HG03108 (cell line): ENCODE measurements at regions not wholly inside any gene's neighbourhood (a gene's known extent, or its start where the extent isn't known, plus 50 kb on each side); places are given as distances from the start of the nearest gene placed in this dataset.

Source experiments
- ATAC-seq: cut with Tn5 transposase; IDR thresholded peaks from one replicate; pipeline ENCODE4 v1.9.1; 2021; ENCODE audit warnings: moderate library complexity; ENCODE audit not compliant: unreplicated experiment

DNA sequence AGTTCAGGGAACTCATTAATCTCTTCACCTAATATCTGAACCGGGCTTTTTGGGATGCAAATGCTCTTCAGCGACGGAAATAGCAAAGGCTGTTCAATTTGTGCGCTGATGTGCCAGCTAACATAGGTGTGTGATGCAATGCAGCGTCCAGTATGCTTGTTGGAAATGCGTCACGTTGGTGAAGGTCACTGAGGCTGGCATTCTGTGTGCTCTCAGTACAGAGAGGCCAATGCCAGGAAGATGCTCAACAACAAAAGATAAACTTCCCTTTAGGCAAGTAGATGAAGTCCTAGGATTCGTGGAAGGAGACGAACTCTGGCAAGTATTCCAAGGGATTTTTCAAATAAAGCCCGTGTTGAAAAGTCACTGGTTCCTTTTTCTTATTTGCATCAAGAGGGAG, 649.5 kb upstream of the MKI67 start:
- no peak for ATAC-seq

DNA sequence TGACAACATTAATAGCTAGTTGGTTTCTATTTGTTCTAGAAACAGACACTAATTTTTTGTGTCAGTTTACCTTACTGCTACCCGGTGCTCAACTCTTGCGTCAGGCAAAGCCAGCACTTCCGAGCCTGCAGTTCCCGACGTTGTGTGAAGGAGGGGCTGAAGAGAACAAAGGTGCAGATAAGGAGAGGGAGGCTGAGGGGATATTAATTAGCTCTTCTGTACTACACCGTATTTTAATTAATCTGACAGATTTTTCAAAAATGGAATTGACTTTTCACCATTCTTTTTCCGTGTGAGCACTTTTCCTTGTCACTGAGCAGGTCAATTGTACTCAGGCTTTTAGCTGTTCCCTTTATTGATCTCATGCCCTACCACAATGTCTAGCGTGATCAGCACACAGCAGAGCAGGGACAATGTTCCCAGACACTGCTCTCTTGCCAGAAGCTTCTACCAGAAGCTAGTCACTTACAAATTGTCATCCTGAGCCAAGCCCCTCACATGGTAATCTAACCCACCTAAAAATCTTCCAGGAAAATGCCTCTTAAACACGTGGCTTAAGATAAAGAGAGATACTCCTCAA, 650.5 kb upstream of the MKI67 start:
- ATAC-seq, result no peak

GRCh38 chr10:128777342-128777741, 651.1 kb upstream of the MKI67 start:
- ATAC-seq, result no peak

GRCh38 chr10:128779416-128779815, 653.2 kb upstream of the MKI67 start:
- no peak for ATAC-seq

GRCh38 chr10:128780156-128780761, 654.0 kb upstream of the MKI67 start:
- ATAC-seq, result no peak

DNA sequence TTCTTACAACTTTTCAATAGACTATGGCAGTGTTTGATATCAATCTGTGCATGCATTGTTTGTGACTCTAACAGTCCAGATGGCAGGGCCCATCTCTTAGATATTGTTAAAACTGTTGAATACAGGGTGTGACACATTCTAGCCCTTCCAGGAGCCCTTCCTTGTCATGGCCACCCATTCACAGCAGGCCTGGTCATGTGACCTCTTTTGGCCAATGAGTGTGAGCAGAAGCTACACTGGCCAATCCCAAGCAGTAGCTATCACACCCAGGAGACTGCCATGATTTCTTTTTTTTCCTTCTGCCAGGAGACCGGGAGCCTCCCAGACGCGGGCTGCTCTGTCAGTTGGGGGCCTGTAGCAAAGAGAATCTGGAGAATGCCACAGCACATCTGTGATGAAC, 655.4 kb upstream of the MKI67 start:
- ATAC-seq, result no peak

DNA sequence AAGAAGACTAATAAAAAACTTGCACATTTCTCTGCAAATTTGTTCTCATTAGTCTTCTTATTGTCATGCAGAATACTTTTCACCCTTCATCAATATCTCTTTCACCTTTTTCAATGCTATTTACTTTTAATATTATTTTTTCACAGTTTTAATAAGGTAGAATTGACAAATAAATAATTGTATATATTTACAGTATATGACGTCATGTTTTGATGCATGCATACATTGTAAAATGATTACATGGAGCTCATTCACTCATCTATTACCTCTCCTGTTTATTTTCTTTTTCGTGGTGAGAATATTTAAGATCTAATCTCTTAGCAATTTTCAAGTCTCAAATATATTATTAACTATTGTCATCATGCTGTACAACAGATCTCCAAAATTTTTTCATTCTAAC, 658.2 kb upstream of the MKI67 start:
- no peak for ATAC-seq

GRCh38 chr10:128792426-128793140, 666.4 kb upstream of the MKI67 start:
- no peak for ATAC-seq

DNA sequence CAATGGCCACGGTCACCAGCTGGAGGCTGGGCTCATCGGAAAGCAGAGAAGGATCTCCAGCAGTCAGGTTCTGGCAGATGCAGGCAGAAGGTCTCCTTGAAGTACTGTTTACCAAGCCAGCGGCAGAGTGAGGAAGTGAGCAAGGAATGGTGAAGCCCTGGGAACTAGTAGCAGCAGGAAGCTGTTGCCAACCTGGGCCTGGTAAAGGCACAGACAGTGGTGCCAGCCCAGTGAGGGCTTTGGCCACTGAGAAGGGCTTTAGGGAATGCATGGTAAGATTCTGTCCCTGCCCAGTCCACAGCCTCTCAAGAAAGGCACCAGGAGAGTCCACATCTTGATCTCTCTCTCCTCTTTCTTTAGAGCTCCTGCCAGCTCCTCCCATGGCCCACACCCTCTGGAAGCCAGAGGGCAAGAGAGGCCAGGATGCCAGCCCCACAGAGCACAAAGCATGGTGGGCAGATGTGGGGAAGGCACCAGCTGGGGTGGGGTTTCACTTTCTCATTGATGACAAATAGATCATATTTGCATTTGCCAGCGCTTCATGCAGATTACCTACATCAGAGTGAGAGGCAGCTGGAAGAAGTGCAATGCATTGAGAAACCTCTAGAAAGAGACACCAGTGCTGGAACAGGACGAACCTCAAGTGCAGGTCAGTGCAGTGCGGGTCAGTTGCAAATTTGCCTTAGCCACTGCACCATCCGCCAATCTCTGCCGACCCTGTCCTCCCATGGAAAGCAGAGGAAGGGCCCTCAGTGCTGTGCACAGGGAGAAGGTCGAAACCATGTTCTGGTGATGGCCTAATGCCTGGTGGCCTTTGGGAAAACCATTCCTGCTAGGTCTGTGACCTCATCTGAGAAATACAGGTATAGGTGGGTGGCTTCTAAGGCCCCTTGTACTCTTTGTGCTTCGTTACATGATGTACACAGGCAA, 667.8 kb upstream of the MKI67 start:
- no peak for ATAC-seq

DNA sequence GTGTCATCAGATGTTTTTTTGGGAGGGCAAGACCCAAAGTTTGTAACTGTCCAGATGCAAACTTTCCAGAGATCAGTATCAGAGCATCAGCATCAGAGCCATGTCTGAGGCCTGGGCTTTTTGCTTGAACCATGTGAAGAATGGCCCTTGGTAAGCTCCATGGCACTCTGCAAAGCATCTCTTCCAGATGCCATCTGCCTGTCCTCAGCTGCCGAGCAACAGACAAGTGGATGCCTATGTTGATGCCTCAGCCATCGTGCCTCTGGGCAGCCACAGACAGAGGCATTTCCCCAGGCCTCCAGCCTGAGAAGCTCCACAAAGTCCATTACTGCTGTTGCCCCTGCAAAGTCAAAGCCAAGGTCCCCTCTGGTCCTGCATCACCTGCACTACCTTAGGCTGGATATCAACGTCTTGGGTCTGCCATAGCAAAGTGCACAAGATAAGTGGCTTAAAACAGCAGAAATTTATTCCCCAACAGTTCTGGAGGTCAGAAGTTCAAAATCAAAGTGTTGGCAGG, 670.2 kb upstream of the MKI67 start:
- no peak for ATAC-seq

DNA sequence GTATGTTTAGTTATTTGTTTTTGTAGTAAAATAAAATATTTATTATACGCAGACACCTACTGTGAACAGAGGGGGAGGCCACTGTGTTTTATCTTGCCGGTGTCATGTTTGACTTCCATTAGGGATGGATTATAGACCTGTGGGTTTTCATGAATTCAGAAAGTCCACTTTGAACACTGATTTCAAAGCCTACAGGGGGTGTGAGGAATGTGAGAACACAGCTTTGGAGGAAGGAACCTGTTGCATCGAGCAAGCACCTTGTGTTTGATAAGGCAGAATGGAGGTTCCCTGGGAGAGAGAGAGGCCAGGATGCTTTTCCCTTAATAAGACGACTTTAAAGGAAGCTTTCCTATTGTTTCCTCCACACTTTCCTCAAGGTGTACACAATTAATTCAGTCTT, 665.0 kb upstream of the MGMT start:
- ATAC-seq, result no peak

GRCh38 chr10:128803790-128804189, 663.3 kb upstream of the MGMT start:
- no peak for ATAC-seq

DNA sequence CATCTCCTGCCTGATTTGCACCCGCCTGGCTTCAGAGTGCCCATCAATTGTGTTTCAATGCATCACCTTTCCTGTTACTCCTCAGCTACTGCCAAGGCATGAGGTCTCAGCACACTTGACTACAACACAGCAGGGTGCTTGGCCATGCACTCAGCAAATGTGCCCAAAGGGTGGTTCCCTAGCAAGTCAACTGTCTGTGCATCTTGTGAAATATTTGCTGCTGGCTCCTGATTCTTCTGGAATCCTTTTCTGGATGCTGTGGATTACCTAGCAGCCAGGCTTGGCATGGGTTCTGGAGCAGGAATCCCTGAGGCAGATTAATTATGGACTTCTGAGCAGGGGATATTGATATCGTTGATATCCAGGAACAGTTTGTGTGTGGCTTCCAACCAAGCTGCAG, 662.6 kb upstream of the MGMT start:
- no peak for ATAC-seq

GRCh38 chr10:128808921-128809440, 658.1 kb upstream of the MGMT start:
- ATAC-seq, result no peak

- ATAC-seq, result no peak
Measured at GRCh38 chr10:128811511-128811910, 655.5 kb upstream of the MGMT start.

DNA sequence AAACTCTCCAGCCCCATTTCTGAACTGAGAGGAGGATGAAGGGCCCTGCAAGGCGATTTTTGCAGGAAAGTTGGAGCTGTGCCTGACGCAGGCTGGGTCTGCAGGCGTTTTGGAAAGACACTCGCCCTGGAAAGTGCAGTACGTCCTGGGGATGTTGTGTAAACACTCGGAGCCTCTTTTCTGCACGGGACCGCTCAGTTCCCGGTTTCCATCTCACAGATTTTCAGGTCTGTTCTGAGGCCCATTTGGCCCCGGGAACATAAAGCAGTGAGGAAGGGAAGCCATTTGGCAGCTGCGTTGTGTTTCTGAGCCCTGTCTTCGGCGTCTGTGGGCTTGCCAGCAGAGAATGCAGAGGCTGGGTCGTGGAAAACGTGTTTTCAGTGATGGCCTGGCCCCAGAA, 655.0 kb upstream of the MGMT start:
- ATAC-seq, result no peak

DNA sequence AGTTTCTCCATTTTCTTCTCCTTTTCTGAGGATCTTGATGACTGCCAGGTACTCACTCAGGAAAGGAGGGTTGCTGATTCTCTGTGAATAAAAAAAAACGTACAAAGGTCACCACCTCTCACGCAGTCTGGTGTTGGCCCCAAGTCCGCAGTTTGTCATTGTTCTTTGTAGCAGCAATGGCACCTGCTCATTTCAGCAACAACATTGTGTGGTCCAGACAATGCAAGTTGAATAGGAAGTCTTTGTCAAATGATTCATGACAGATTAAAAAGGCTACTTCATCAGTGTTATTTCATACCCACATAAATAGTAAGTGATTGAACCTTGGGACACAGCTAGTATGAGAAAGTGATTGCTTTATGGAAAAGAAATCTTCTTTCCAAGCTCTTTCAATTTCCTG, 653.5 kb upstream of the MGMT start:
- ATAC-seq, result no peak

DNA sequence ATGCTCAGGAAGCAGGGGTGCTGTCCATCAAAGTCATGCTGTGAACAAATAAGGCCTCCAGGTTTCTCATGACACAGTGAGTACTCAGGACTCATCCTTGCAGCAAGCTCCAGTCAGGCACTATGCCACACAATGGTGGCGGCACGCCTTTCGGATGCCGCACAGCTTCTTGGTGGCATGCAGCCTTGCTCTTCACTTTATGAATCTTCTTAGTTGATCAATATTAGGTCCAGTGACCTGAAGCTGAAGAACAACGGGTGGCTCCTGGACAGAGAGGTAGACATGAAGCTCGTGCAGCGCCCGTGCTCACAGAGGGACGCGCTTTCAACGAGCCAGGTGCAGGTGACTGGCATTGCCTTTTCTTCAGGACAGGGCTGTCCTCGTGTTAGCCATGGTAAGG, 653.0 kb upstream of the MGMT start:
- no peak for ATAC-seq

DNA sequence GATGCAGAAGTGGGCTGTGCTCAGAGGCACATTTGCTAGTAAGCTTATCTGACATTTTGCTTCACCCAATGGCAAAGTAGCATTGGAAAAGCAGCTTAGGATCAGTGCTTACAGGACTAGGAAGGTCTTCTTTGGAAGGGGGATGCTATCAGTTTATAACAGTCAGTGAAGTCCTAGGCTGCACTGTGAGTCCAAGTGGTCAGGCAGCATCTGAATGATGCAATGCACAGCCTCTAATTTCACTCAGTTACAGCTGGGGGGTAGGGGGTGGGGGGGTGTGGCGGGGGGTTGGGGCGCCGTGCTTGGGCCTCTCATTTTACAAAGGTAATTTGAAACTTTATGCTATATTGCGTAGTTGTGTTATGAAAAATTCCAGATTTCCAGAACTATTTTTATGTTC, 652.3 kb upstream of the MGMT start:
- ATAC-seq, result no peak

DNA sequence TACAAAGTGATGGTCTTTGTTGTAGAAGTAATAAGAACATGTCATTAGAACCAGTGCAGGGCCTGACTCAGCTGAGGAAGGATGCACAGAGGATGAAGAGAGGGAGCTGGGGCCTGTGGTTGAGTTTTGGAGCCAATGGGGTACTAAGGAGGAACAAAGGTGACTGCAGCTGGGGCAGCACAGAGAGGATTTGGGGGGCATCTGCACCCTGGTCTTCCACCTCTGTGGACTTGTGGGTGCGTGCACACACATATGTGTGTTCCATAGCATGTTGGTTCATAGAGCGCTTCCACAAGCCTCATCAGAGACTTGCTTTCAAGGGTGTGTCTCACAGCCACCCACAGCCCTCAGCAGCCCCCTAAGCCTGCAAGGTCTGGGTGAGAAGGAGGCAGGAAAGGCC, 650.3 kb upstream of the MGMT start:
- ATAC-seq, result no peak

DNA sequence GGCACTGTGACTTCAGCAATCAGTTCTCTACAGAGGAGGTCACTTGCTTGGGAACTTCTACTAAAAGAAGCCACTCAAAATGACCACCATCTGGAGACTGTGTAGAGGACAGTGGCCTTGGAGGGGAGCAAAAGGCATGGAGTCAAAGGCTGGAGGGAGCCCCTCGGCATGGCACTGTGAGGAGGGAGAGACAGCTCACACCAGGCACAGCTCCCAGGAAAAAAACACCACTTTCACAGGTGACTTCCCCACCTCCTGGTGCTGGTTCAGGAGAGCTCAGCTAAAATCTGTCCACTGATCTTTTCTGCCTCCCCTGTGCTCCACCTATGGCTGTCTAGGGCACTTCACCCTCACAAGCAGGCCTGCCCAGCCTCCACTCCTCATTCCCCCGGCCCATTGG, 649.4 kb upstream of the MGMT start:
- no peak for ATAC-seq
